Neural progenitor cell (in vitro differentiated cells): ENCODE measurements at regions not wholly inside any gene's neighbourhood (a gene's known extent, or its start where the extent isn't known, plus 50 kb on each side); places are given as distances from the start of the nearest gene placed in this dataset.

Experiments used
- DNase-seq: peaks from one replicate; pipeline ENCODE4 v3.0.0-alpha.2; 2016; ENCODE audit warnings: low spot score
- H2AFZ ChIP-seq: fragments of 200-600 bp; sonication (generic); replicated peaks from 2 replicates; pipeline ENCODE4 v1.6.1; 2016; ENCODE audit warnings: antibody characterized with exemption
- H3F3A ChIP-seq: fragments of 200-600 bp; sonication (generic); 2 replicates; pipeline ENCODE4 v1.6.1; 2016; ENCODE audit warnings: antibody characterized with exemption, low read depth
- H3K27ac ChIP-seq: fragments of 200-600 bp; sonication (generic); 2 replicates; pipeline ENCODE4 v1.5.1; 2016; ENCODE audit warnings: mild to moderate bottlenecking
- H3K27me3 ChIP-seq: fragments of 200-600 bp; sonication (generic); 2 replicates; pipeline ENCODE4 v1.6.1; 2016; ENCODE audit warnings: mild to moderate bottlenecking, moderate library complexity
- H3K36me3 ChIP-seq: fragments of 200-600 bp; sonication (generic); 2 replicates; pipeline ENCODE4 v1.5.1; 2016
- H3K4me1 ChIP-seq: fragments of 200-600 bp; sonication (generic); 2 replicates; pipeline ENCODE4 v1.6.1; 2016; ENCODE audit warnings: mixed run types
- H3K4me2 ChIP-seq: fragments of 200-600 bp; sonication (generic); 2 replicates; pipeline ENCODE4 v1.6.1; 2016
- H3K4me3 ChIP-seq: fragments of 200-600 bp; sonication (generic); 2 replicates; pipeline ENCODE4 v1.5.1; 2016
- H3K79me2 ChIP-seq: fragments of 200-600 bp; sonication (generic); 2 replicates; pipeline ENCODE4 v1.6.1; 2016; ENCODE audit warnings: low read depth
- H3K9ac ChIP-seq: fragments of 200-600 bp; sonication (generic); 2 replicates; pipeline ENCODE4 v1.6.1; 2016
- H3K9me3 ChIP-seq: fragments of 200-600 bp; sonication (generic); 2 replicates; pipeline ENCODE4 v1.5.1; 2016; ENCODE audit warnings: low read depth
- H4K20me1 ChIP-seq: fragments of 200-600 bp; sonication (generic); 2 replicates; pipeline ENCODE4 v1.6.1; 2016; ENCODE audit warnings: low read depth
- H3K27ac Mint-ChIP-seq: 3 replicates; pipeline ENCODE4 v1.8.0; 2021; ENCODE audit warnings: mixed read lengths
- H3K27me3 Mint-ChIP-seq: 2 replicates; pipeline ENCODE4 v1.8.0; 2022; ENCODE audit warnings: low read depth, mild to moderate bottlenecking, inconsistent platforms, moderate library complexity, mixed read lengths; ENCODE audit not compliant: insufficient read depth
- H3K36me3 Mint-ChIP-seq: 3 replicates; pipeline ENCODE4 v1.8.0; 2021; ENCODE audit warnings: mixed read lengths
- H3K4me1 Mint-ChIP-seq: 3 replicates; pipeline ENCODE4 v1.8.0; 2021; ENCODE audit warnings: mixed read lengths
- H3K4me3 Mint-ChIP-seq: 3 replicates; pipeline ENCODE4 v1.8.0; 2021; ENCODE audit warnings: mild to moderate bottlenecking, moderate library complexity, mixed read lengths
- H3K9me3 Mint-ChIP-seq: 3 replicates; pipeline ENCODE4 v1.8.0; 2020; ENCODE audit warnings: mixed read lengths
- CTCF ChIP-seq: fragments of 200-600 bp; sonication (generic); IDR thresholded peaks from 2 replicates; pipeline ENCODE4 v1.5.1; 2017; ENCODE audit warnings: antibody characterized with exemption, mild to moderate bottlenecking
- EZH2 ChIP-seq: fragments of 200-600 bp; sonication (generic); IDR thresholded peaks from 2 replicates; pipeline ENCODE4 v1.6.1; 2017; ENCODE audit warnings: antibody characterized with exemption, mild to moderate bottlenecking, moderate library complexity
- EZH2phosphoT487 ChIP-seq: fragments of 200-600 bp; sonication (generic); IDR thresholded peaks from 2 replicates; pipeline ENCODE4 v1.6.1; 2017; ENCODE audit warnings: antibody characterized with exemption

GRCh38 chr4:15240764-15241163 is 187.1 kb upstream of the C1QTNF7 start:
- Histone ChIP-seq H4K20me1 (no peaks in the 10 kb centered on the region), H3K4me3 (no peak overlapping the region), H3K9ac (no peak overlapping the region), H2AFZ (no peak overlapping the region), H3K36me3 (no peaks in the 10 kb centered on the region), H3K27me3 (no peaks in the 10 kb centered on the region), H3K79me2 (no peaks in the 10 kb centered on the region), H3K4me2 (no peak overlapping the region), H3K27ac (no peak overlapping the region), H3K9me3 (no peaks in the 10 kb centered on the region), H3K4me1 (no peaks in the 10 kb centered on the region), H3F3A (no peaks in the 10 kb centered on the region)
- Mint-ChIP-seq H3K9me3 (peaks cover 4% of the 10 kb centered on the region), H3K36me3 (no peaks in the 10 kb centered on the region), H3K27ac (no peak overlapping the region), H3K27me3 (peaks cover 2% of the 10 kb centered on the region), H3K4me1 (no peaks in the 10 kb centered on the region), H3K4me3 (no peak overlapping the region)
- no peak for TF ChIP-seq EZH2phosphoT487
- TF ChIP-seq CTCF = no peak
- no peak for TF ChIP-seq EZH2
- no peak for DNase-seq

- peaks cover 2% of the 10 kb centered on the region for H3K27me3 Mint-ChIP-seq
- H3K27ac Mint-ChIP-seq = no peak overlapping the region
- no peaks in the 10 kb centered on the region for H3K79me2 ChIP-seq
- no peaks in the 10 kb centered on the region for H3K4me1 Mint-ChIP-seq
- no peaks in the 10 kb centered on the region for H3F3A ChIP-seq
- H3K9me3 Mint-ChIP-seq = peaks cover 4% of the 10 kb centered on the region
- no peak overlapping the region for H3K4me3 ChIP-seq
- H3K4me3 Mint-ChIP-seq = no peak overlapping the region
- H2AFZ ChIP-seq = no peak overlapping the region
- H3K4me2 ChIP-seq = no peak overlapping the region
- no peak for DNase-seq
- no peaks in the 10 kb centered on the region for H3K4me1 ChIP-seq
- H3K9ac ChIP-seq = no peak overlapping the region
- TF ChIP-seq CTCF = no peak
- no peak for TF ChIP-seq EZH2phosphoT487
- no peak for TF ChIP-seq EZH2
- H3K27ac ChIP-seq = no peak overlapping the region
- H3K9me3 ChIP-seq = no peaks in the 10 kb centered on the region
- no peaks in the 10 kb centered on the region for H3K36me3 ChIP-seq
- H3K27me3 ChIP-seq = no peaks in the 10 kb centered on the region
- no peaks in the 10 kb centered on the region for H3K36me3 Mint-ChIP-seq
- no peaks in the 10 kb centered on the region for H4K20me1 ChIP-seq
Observed at GRCh38 chr4:15242021-15242420, 185.8 kb upstream of the C1QTNF7 start.

- Histone ChIP-seq H3F3A (no peaks in the 10 kb centered on the region), H3K27me3 (no peaks in the 10 kb centered on the region), H3K79me2 (no peaks in the 10 kb centered on the region), H4K20me1 (no peaks in the 10 kb centered on the region), H3K4me2 (no peak overlapping the region), H2AFZ (no peak overlapping the region), H3K9ac (no peak overlapping the region), H3K9me3 (no peaks in the 10 kb centered on the region), H3K4me3 (no peak overlapping the region), H3K27ac (no peak overlapping the region), H3K36me3 (no peaks in the 10 kb centered on the region), H3K4me1 (no peaks in the 10 kb centered on the region)
- H3K9me3 Mint-ChIP-seq = peaks cover 4% of the 10 kb centered on the region
- no peak overlapping the region for H3K27ac Mint-ChIP-seq
- TF ChIP-seq CTCF (no peak), EZH2 (no peak), EZH2phosphoT487 (no peak)
- no peaks in the 10 kb centered on the region for H3K36me3 Mint-ChIP-seq
- no peak overlapping the region for H3K4me3 Mint-ChIP-seq
- DNase-seq = no peak
- H3K4me1 Mint-ChIP-seq = no peaks in the 10 kb centered on the region
- no peaks in the 10 kb centered on the region for H3K27me3 Mint-ChIP-seq
Observed at GRCh38 chr4:15244354-15244753, 183.5 kb upstream of the C1QTNF7 start.
